ENCODE measurements at regions not wholly inside any gene's neighbourhood (a gene's known extent, or its start where the extent isn't known, plus 50 kb on each side); places are given as distances from the start of the nearest gene placed in this dataset.

DNA sequence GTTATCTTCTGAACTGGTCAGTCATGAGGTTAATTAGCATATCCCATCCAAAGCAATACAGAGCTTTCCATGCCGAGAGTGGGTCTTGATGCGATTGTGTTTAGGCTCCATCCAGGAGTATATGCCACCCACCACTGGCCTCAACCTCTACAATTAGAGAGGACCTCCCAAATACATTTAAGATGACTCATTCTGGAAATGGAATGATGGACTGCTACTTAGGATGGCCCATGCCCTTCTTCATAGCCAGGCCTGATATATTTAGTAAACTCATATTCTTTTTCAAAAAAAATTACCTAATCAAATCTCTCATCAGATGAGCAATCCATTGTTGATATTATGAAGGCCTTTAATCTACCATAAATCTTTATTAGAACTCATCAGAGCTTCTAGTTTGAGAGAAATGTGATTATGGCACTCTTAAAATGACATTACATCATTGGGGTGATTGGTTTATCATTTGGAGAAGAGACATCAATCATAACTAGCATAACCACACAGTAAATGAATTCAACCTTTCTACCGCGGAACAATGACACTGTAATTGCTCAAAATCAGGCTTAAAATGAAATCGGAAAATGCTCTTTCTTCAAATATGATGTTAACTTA is 414.2 kb upstream of the WWC1 start:
- Histone ChIP-seq H3K27ac (ENCODE audit: insufficient read depth, low read depth, low read length) (no peak overlapping the region), H3K36me3 (ENCODE audit: control insufficient read depth in 2 of 2, extremely low read depth in 1 of 2, insufficient read depth in 2 of 2, low read length in 2 of 2) (no peaks in the 10 kb centered on the region), H3K27me3 (ENCODE audit: control insufficient read depth in 2 of 2, insufficient read depth in 2 of 2, low read length in 2 of 2) (no peaks in the 10 kb centered on the region), H3K9ac (replicated peaks; ENCODE audit: extremely low read depth, insufficient read depth, low read length) (no peak overlapping the region), H3K4me2 (ENCODE audit: insufficient read depth, low read length) (no peak overlapping the region), H2AFZ (ENCODE audit: low read depth, low read length) (no peak overlapping the region), H4K20me1 (replicated peaks; ENCODE audit: control insufficient read depth, extremely low read depth, insufficient read depth, low read length) (no peaks in the 10 kb centered on the region), H3K4me3 (replicated peaks in 1 of 3; ENCODE audit: insufficient read depth in 1 of 3, low read depth in 1 of 3, low read length in 3 of 3) (no peak overlapping the region), H3K9me1 (replicated peaks; ENCODE audit: control insufficient read depth, extremely low read depth, insufficient read depth, low read length) (no peaks in the 10 kb centered on the region), H3K9me3 (replicated peaks; ENCODE audit: control insufficient read depth, insufficient read depth, low read length) (peaks cover 7% of the 10 kb centered on the region), H3K4me1 (ENCODE audit: control insufficient read depth, extremely low read depth, insufficient read depth, low read length) (no peaks in the 10 kb centered on the region), H3K79me2 (ENCODE audit: control insufficient read depth, insufficient read depth, low read length) (no peaks in the 10 kb centered on the region)
- BruUV-seq (replicated peaks): no TSS peak
- ChIA-PET CTCF (no interaction called here), POLR2A (no interaction called here)
- FAIRE-seq (no peak), DNase-seq (ENCODE audit: low read depth, low spot score) (no peak)
- TF ChIP-seq JUN (IDR thresholded peaks at IDR 0.05; ENCODE audit: borderline replicate concordance, insufficient read depth, insufficient read length, low read depth) (no peak), FOS (IDR thresholded peaks at IDR 0.05; ENCODE audit: borderline replicate concordance, insufficient read depth, low read length) (no peak), MAX (IDR thresholded peaks at IDR 0.05; ENCODE audit: insufficient read depth, insufficient read length) (no peak), EZH2 (IDR thresholded peaks at IDR 0.05; ENCODE audit: borderline replicate concordance, low read depth, low read length, severe bottlenecking) (no peak), MYC (IDR thresholded peaks at IDR 0.05; ENCODE audit: low read depth, low read length) (no peak)
- intact Hi-C loops (cut with micrococcal nuclease): no loop called here
- dilution Hi-C loops (cut with MboI; ENCODE audit: extremely low pct_ligation_motif_present, low sequenced_read_pairs): no loop called here

DNA sequence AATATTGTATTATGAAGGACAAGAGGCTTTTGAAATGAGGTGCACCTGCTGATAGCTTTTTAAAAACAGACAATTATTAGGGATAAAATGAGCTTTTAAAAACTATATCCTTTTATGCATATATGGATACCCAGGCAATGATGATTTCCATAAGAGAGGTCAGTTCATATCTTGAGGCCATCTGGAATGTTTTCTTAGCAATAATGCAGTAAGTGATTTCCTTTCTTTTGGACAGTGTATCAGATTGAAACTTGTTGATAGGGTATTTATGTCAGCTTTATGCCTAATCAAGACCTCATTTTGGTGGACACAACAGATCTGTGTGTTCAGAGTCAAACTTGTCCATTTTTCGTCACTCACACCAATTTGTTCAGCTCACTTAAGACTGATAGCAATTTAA is 413.5 kb upstream of the WWC1 start:
- dilution Hi-C loops (cut with MboI; ENCODE audit: extremely low pct_ligation_motif_present, low sequenced_read_pairs): no loop called here
- Histone ChIP-seq H2AFZ (ENCODE audit: low read depth, low read length) (no peak overlapping the region), H3K79me2 (ENCODE audit: control insufficient read depth, insufficient read depth, low read length) (no peaks in the 10 kb centered on the region), H3K27me3 (ENCODE audit: control insufficient read depth in 2 of 2, insufficient read depth in 2 of 2, low read length in 2 of 2) (no peaks in the 10 kb centered on the region), H3K4me1 (ENCODE audit: control insufficient read depth, extremely low read depth, insufficient read depth, low read length) (no peaks in the 10 kb centered on the region), H3K27ac (ENCODE audit: insufficient read depth, low read depth, low read length) (no peak overlapping the region), H3K4me3 (replicated peaks in 1 of 3; ENCODE audit: insufficient read depth in 1 of 3, low read depth in 1 of 3, low read length in 3 of 3) (no peak overlapping the region), H3K4me2 (ENCODE audit: insufficient read depth, low read length) (no peak overlapping the region), H3K9me1 (replicated peaks; ENCODE audit: control insufficient read depth, extremely low read depth, insufficient read depth, low read length) (no peaks in the 10 kb centered on the region), H3K9me3 (replicated peaks; ENCODE audit: control insufficient read depth, insufficient read depth, low read length) (peaks cover 7% of the 10 kb centered on the region), H3K36me3 (ENCODE audit: control insufficient read depth in 2 of 2, extremely low read depth in 1 of 2, insufficient read depth in 2 of 2, low read length in 2 of 2) (no peaks in the 10 kb centered on the region), H3K9ac (replicated peaks; ENCODE audit: extremely low read depth, insufficient read depth, low read length) (no peak overlapping the region), H4K20me1 (replicated peaks; ENCODE audit: control insufficient read depth, extremely low read depth, insufficient read depth, low read length) (no peaks in the 10 kb centered on the region)
- intact Hi-C loops (cut with micrococcal nuclease): no loop called here
- no peak for DNase-seq (ENCODE audit: low read depth, low spot score)
- ChIA-PET CTCF (no interaction called here), POLR2A (no interaction called here)
- no TSS peak for BruUV-seq (replicated peaks)
- no peak for FAIRE-seq
- no peak for TF ChIP-seq MAX (IDR thresholded peaks at IDR 0.05; ENCODE audit: insufficient read depth, insufficient read length)
- no peak for TF ChIP-seq EZH2 (IDR thresholded peaks at IDR 0.05; ENCODE audit: borderline replicate concordance, low read depth, low read length, severe bottlenecking)
- no peak for TF ChIP-seq GATA2 (IDR thresholded peaks at IDR 0.05; ENCODE audit: insufficient read depth, insufficient read length, low read depth, low read length)
- no peak for TF ChIP-seq POLR2A (IDR thresholded peaks at IDR 0.05; ENCODE audit: low read depth, low read length)
- TF ChIP-seq JUN (IDR thresholded peaks at IDR 0.05; ENCODE audit: borderline replicate concordance, insufficient read depth, insufficient read length, low read depth): no peak
- TF ChIP-seq FOS (IDR thresholded peaks at IDR 0.05; ENCODE audit: borderline replicate concordance, insufficient read depth, low read length): no peak
- TF ChIP-seq CTCF (IDR thresholded peaks at IDR 0.05; ENCODE audit: extremely low read depth in 1 of 2, insufficient read depth in 1 of 2, low read depth in 1 of 2, low read length in 2 of 2): no peak
- no peak for TF ChIP-seq POLR2AphosphoS5 (IDR thresholded peaks at IDR 0.05; ENCODE audit: insufficient read depth, low read depth, low read length)
- TF ChIP-seq MYC (IDR thresholded peaks at IDR 0.05; ENCODE audit: low read depth, low read length): no peak

All from endothelial cell of umbilical vein (primary cell).